GM12891 (cell line): ENCODE measurements at regions not wholly inside any gene's neighbourhood (a gene's known extent, or its start where the extent isn't known, plus 50 kb on each side); places are given as distances from the start of the nearest gene placed in this dataset.

ENCODE experiments used
- PAX5 ChIP-seq: IDR thresholded peaks from 2 replicates; pipeline ENCODE4 v1.6.1; 2011; ENCODE audit warnings: low read length, moderate library complexity, mild to moderate bottlenecking; ENCODE audit not compliant: insufficient read depth, severe bottlenecking
- POLR2A ChIP-seq: IDR thresholded peaks from 2 replicates; pipeline ENCODE4 v1.6.1; 2011; ENCODE audit warnings: low read depth, low read length, control low read depth
- POLR2AphosphoS5 ChIP-seq: IDR thresholded peaks from 2 replicates; pipeline ENCODE4 v1.6.1; 2011; ENCODE audit warnings: low read depth, low read length, control low read depth
- TAF1 ChIP-seq: IDR thresholded peaks from 2 replicates; pipeline ENCODE4 v1.6.1; 2011; ENCODE audit warnings: low read depth, low read length, control low read depth

DNA sequence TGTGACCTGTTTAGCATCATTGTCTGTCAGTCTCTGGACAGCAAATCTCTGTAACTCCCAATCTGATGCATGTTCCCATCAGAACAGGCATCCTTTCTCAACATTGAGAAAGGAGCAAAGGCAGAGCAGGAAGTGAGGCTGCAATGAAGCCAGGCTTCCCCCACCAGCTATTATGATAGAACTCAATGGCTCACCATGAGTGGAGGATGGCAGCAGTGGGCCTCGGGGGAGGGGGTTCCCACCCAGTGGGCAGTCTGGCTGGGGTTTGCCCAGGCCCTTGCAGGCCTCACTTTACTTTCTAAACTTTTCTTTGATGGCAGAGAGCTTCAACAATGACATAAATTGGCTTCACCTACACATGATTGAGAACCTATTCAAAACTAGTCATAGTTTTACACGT lies 240.6 kb upstream of the CXCR4 start:
- no peak for TF ChIP-seq POLR2AphosphoS5
- no peak for TF ChIP-seq POLR2A
- TF ChIP-seq TAF1: no peak
- no peak for TF ChIP-seq PAX5
